Epithelial cell of esophagus (primary cell): ENCODE measurements at regions not wholly inside any gene's neighbourhood (a gene's known extent, or its start where the extent isn't known, plus 50 kb on each side); places are given as distances from the start of the nearest gene placed in this dataset.
"Not testable (repeated sequence)": the region's sequence is repeated elsewhere in the genome, so short reads cannot be mapped to it uniquely, and the experiment has no call there.

ENCODE experiments used
- DNase-seq: peaks from one replicate; pipeline ENCODE4 v3.0.0; 2010; ENCODE audit warnings: low read depth
- H3K4me3 ChIP-seq: 2 replicates; pipeline ENCODE4 v1.5.1; 2011; ENCODE audit warnings: mild to moderate bottlenecking, low read length, control low read depth
- TF ChIP-seq, protein P1 (sequence below): IDR thresholded peaks from 2 replicates; pipeline ENCODE4 v1.5.1; 2011; ENCODE audit warnings: low read depth, mild to moderate bottlenecking, low read length, control low read depth, inconsistent platforms; ENCODE audit not compliant: insufficient read depth; ENCODE audit errors: missing control alignments

DNA sequence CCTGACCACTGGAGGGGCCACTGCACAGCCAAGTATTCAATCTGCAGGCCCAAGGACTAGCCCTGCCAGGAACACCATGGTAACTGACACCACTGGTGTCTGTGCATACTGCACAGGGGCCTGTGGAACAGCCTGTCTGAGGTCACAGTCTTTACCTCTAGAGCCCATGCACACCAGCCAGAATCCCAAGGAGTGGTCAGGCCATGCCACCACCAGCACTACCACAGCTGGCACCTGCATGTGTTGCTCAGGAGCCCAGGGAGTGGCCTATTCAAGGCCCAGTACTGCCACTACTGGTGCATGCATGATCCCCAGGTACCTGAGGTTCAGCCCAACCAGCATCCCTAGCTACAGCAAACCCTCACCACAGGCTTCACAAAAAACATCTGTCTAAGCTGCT is 546.0 kb upstream of the RGMB start:
- TF ChIP-seq, protein P1, sequence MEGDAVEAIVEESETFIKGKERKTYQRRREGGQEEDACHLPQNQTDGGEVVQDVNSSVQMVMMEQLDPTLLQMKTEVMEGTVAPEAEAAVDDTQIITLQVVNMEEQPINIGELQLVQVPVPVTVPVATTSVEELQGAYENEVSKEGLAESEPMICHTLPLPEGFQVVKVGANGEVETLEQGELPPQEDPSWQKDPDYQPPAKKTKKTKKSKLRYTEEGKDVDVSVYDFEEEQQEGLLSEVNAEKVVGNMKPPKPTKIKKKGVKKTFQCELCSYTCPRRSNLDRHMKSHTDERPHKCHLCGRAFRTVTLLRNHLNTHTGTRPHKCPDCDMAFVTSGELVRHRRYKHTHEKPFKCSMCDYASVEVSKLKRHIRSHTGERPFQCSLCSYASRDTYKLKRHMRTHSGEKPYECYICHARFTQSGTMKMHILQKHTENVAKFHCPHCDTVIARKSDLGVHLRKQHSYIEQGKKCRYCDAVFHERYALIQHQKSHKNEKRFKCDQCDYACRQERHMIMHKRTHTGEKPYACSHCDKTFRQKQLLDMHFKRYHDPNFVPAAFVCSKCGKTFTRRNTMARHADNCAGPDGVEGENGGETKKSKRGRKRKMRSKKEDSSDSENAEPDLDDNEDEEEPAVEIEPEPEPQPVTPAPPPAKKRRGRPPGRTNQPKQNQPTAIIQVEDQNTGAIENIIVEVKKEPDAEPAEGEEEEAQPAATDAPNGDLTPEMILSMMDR = no peak
- no peak overlapping the region for H3K4me3 ChIP-seq
- no peak for DNase-seq

DNA sequence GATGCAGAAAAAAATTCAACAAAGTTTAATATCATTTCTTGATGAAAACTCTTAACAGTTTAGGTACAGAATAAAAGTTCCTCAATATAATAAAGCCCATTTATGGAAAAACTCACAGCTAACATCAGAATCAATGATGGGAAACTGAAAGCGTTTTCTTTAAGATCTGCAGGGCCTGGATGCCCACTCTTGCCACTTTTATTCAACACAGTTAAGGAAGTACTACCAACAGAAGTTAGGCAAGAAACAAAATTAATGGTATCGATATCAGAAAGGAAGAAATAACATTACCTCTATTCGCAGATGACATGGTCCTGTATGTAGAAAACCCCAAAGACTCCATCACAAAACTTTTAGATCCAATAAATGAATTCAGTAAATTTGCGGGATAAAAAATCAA is 542.4 kb upstream of the RGMB start:
- TF ChIP-seq, protein P1 = no peak
- no peak overlapping the region for H3K4me3 ChIP-seq
- DNase-seq = no peak

DNA sequence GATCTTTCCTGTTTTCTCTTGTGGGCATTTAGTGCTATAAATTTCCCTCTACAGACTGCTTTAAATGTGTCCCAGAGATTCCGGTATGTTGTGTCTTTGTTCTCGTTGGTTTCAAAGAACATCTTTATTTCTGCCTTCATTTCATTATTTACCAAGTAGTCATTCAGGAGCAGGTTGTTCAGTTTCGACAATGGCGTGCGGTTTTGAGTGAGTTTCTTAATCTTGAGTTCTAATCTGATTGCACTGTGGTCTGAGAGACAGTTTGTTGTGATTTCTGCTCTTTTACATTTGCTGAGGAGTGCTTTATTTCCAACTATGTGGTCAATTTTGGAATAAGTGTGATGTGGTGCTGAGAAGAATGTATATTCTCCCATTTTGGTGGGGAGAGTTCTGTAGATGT is 535.7 kb upstream of the RGMB start:
- not testable (repeated sequence) for DNase-seq

DNA sequence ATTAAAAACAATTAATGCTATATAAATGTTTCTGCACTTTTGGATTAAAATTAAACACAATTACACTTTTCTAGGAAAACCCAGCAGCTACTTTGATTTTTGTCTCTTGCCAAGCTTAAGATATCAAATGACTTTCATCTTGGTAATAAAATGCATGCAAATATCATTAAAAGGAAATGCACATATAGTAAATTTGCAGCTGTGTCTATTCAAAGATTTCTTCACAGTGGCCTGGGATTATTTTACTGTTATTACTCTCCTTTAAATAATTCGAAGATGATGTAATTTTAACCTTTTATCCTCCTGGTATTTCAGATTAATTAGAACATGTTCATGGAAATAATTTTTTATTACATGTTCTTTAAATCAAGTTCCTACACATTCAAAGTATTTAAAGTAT is 529.5 kb upstream of the RGMB start:
- DNase-seq = no peak
- TF ChIP-seq, protein P1 = no peak
- no peak overlapping the region for H3K4me3 ChIP-seq

More for the DNA sequence above, 535.7 kb upstream of the RGMB start:
- not testable (repeated sequence) for H3K4me3 ChIP-seq

DNA sequence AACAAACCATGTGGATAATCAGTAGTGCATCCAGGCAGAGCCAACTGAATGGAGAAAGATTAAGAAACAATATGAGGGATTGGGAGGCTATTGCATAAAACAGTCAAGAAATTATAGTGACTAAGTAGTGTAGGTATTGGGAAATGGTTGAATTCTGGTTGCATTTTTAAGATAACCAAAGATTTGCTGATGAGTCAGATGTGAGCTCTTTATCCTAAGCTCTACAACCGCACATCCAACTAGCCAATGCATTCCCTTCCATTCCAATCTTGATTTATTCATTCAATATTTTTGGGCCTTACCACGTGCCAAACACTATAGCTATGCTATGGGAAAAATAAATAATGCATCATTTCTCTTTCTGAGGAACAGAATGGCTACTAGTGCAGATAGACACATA is 524.5 kb upstream of the RGMB start:
- TF ChIP-seq, protein P1 = no peak
- H3K4me3 ChIP-seq = no peak overlapping the region
- peak; percentile 86 for DNase-seq

DNA sequence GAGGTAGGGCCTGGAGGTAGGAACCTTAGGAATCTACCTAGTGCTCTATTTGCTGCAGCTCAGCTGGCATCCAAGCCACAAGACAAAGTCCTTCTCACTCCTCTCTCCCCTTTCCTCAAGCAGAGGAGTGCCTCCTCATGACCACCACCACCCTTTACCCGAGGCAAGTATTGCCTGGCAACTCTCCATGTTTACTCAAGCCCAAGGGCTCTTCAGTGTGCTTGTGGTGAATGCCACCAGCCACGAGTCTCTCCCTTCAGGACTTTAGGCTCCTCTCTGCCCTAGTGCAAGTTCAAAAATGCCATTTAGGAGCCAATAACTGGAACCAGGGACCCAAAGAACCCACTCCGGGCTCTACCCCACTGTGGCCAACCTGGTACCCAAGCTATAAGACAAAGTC is 514.5 kb upstream of the RGMB start:
- TF ChIP-seq, protein P1 = no peak
- DNase-seq = no peak
- no peak overlapping the region for H3K4me3 ChIP-seq

DNA sequence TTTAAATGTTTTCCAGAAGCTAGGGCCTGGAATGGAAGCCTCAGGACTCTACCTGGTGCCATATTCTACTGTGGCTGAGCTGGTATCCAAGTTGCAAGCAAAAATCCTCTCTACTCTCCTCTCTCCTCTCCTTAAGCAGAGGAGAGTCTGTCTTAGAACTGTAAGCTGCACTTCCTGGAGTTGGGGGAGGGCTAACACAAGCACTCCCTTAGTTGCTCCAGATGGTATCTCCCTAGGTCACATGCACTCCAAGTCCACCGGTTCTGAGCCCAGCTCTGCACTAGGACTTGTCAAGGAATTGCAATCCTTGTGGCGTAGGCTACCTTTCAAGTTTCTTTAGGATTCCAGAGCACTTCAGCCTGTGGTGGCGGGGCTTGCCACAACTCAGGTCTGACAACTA is 513.9 kb upstream of the RGMB start:
- TF ChIP-seq, protein P1 = no peak
- no peak for DNase-seq
- no peak overlapping the region for H3K4me3 ChIP-seq

DNA sequence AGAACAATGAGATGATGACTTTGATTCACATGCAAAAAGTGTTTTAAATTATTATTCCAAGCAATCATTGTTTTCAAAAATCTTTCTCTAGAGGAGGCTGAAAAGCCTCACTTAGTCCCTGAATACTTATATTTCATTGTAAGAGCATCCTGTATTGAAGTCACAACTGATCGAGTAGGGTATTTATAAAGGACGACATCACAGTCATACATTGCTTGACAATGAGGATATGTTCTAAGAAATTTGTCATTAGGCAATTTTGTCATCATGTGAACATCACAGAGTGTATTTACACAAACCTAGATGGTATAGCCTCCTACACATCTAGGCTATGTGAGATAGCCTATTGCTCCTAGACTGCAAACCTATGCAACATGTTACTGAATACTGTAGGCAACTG is 510.4 kb upstream of the RGMB start:
- TF ChIP-seq, protein P1 = no peak
- DNase-seq = no peak
- no peak overlapping the region for H3K4me3 ChIP-seq
